HL-60 (cell line): ENCODE measurements at regions not wholly inside any gene's neighbourhood (a gene's known extent, or its start where the extent isn't known, plus 50 kb on each side); places are given as distances from the start of the nearest gene placed in this dataset.

Experiments used
- CTCF ChIP-seq: IDR thresholded peaks from one replicate; pipeline ENCODE4 v1.5.1; 2011; ENCODE audit warnings: low read length, control low read depth, inconsistent platforms; ENCODE audit not compliant: insufficient read depth
- GABPA ChIP-seq: IDR thresholded peaks from 2 replicates; pipeline ENCODE4 v1.6.1; 2012; ENCODE audit warnings: low read depth
- POLR2AphosphoS5 ChIP-seq: IDR thresholded peaks from 2 replicates; pipeline ENCODE4 v1.6.1; 2012; ENCODE audit warnings: low read depth
- REST ChIP-seq: IDR thresholded peaks from 2 replicates; pipeline ENCODE4 v1.6.1; 2012; ENCODE audit warnings: low read depth; ENCODE audit not compliant: insufficient replicate concordance

- TF ChIP-seq REST = no peak
- no peak for TF ChIP-seq CTCF
- no peak for TF ChIP-seq GABPA
- 0 out of 2 replicates have a peak, but pooled peaks have one; percentile 46 for TF ChIP-seq POLR2AphosphoS5
Observed at GRCh38 chr9:107989544-107989943, 500.0 kb upstream of the KLF4 start.
